Nephron progenitor cell (in vitro differentiated cells): ENCODE measurements at regions not wholly inside any gene's neighbourhood (a gene's known extent, or its start where the extent isn't known, plus 50 kb on each side); places are given as distances from the start of the nearest gene placed in this dataset.
A peak's percentile ranks its signal among the peaks of the same experiment; 100 is the strongest.
"Not testable (repeated sequence)": the region's sequence is repeated elsewhere in the genome, so short reads cannot be mapped to it uniquely, and the experiment has no call there.

Experiments
- DNase-seq: peaks from one replicate; pipeline ENCODE4 v3.0.0; 2021
- H3K27ac Mint-ChIP-seq: 2 replicates; pipeline ENCODE4 v1.8.0; 2021; ENCODE audit warnings: mild to moderate bottlenecking, moderate library complexity, mixed read lengths
- H3K27me3 Mint-ChIP-seq: 2 replicates; pipeline ENCODE4 v1.8.0; 2021; ENCODE audit warnings: mild to moderate bottlenecking, low read depth, mixed read lengths; ENCODE audit not compliant: poor library complexity
- H3K36me3 Mint-ChIP-seq: 2 replicates; pipeline ENCODE4 v1.8.0; 2021; ENCODE audit warnings: low read depth, mixed read lengths
- H3K4me1 Mint-ChIP-seq: 2 replicates; pipeline ENCODE4 v1.8.0; 2021; ENCODE audit warnings: mixed read lengths
- H3K4me3 Mint-ChIP-seq: 2 replicates; pipeline ENCODE4 v1.8.0; 2021; ENCODE audit warnings: mild to moderate bottlenecking, moderate library complexity, mixed read lengths
- H3K9me3 Mint-ChIP-seq: 2 replicates; pipeline ENCODE4 v1.8.0; 2021; ENCODE audit warnings: mild to moderate bottlenecking, moderate library complexity, mixed read lengths
- CTCF ChIP-seq: fragments of 200-600 bp; sonication (generic); IDR thresholded peaks from 2 replicates; pipeline ENCODE4 v1.5.0; 2021; ENCODE audit warnings: antibody characterized with exemption

- no peak for TF ChIP-seq CTCF
- Mint-ChIP-seq H3K4me1 (no peaks in the 10 kb centered on the region), H3K36me3 (no peaks in the 10 kb centered on the region), H3K9me3 (no peaks in the 10 kb centered on the region), H3K27ac (no peak overlapping the region), H3K27me3 (peaks cover 2% of the 10 kb centered on the region), H3K4me3 (no peak overlapping the region)
- DNase-seq = no peak
Observed at GRCh38 chr10:46198516-46198915, 88.3 kb upstream of the ANTXRL start.

- not testable (repeated sequence) for H3K9me3 Mint-ChIP-seq, H3K36me3 Mint-ChIP-seq, H3K27ac Mint-ChIP-seq, DNase-seq, H3K4me1 Mint-ChIP-seq, H3K4me3 Mint-ChIP-seq, H3K27me3 Mint-ChIP-seq
Observed at GRCh38 chr10:46202405-46202804, 84.4 kb upstream of the ANTXRL start.

GRCh38 chr10:46204482-46205102 lies 82.2 kb upstream of the ANTXRL start:
- DNase-seq, H3K36me3 Mint-ChIP-seq, H3K9me3 Mint-ChIP-seq, H3K4me1 Mint-ChIP-seq, H3K4me3 Mint-ChIP-seq, H3K27me3 Mint-ChIP-seq, H3K27ac Mint-ChIP-seq: not testable (repeated sequence)

GRCh38 chr10:46210427-46210826 lies 76.4 kb upstream of the ANTXRL start:
- not testable (repeated sequence) for H3K4me1 Mint-ChIP-seq, H3K9me3 Mint-ChIP-seq, H3K27ac Mint-ChIP-seq, DNase-seq, H3K4me3 Mint-ChIP-seq, H3K27me3 Mint-ChIP-seq, H3K36me3 Mint-ChIP-seq

GRCh38 chr10:46215426-46215825 lies 71.4 kb upstream of the ANTXRL start:
- Mint-ChIP-seq H3K36me3 (no peaks in the 10 kb centered on the region), H3K27ac (no peak overlapping the region), H3K4me3 (no peak overlapping the region), H3K4me1 (peaks cover 10% of the 10 kb centered on the region), H3K27me3 (peaks cover 13% of the 10 kb centered on the region), H3K9me3 (no peaks in the 10 kb centered on the region)
- no peak for TF ChIP-seq CTCF
- DNase-seq = no peak

GRCh38 chr10:46216003-46216634 lies 70.7 kb upstream of the ANTXRL start:
- no peak overlapping the region for H3K27ac Mint-ChIP-seq
- H3K4me1 Mint-ChIP-seq = peaks cover 10% of the 10 kb centered on the region
- no peaks in the 10 kb centered on the region for H3K36me3 Mint-ChIP-seq
- H3K4me3 Mint-ChIP-seq = no peak overlapping the region
- no peak for DNase-seq
- H3K27me3 Mint-ChIP-seq = peaks cover 13% of the 10 kb centered on the region
- no peaks in the 10 kb centered on the region for H3K9me3 Mint-ChIP-seq
- TF ChIP-seq CTCF = no peak

- Mint-ChIP-seq H3K27ac (peak overlapping the region; percentile 44), H3K4me1 (peaks cover 10% of the 10 kb centered on the region), H3K36me3 (no peaks in the 10 kb centered on the region), H3K4me3 (no peak overlapping the region), H3K27me3 (peaks cover 13% of the 10 kb centered on the region), H3K9me3 (no peaks in the 10 kb centered on the region)
- DNase-seq = no peak
- TF ChIP-seq CTCF = no peak
Observed at GRCh38 chr10:46216836-46217751, 69.7 kb upstream of the ANTXRL start.
